Right lobe of liver (tissue), 6 donors: ENCODE measurements at regions not wholly inside any gene's neighbourhood (a gene's known extent, or its start where the extent isn't known, plus 50 kb on each side); places are given as distances from the start of the nearest gene placed in this dataset.

Experiments used
- ATAC-seq, 4 donors: fragments of 200-7000 bp; cut with Tn5 transposase; one replicate each; pipeline ENCODE4 v1.9.1; 2020; ENCODE audit warnings: mild to moderate bottlenecking in 4 of 4, moderate library complexity in 4 of 4
- DNase-seq, 3 donors: peaks; one replicate each; pipeline ENCODE4 v3.0.0-alpha.2; 2020
- H3K27ac ChIP-seq, 3 donors: fragments of 200-600 bp; one replicate each; pipeline ENCODE4 v1.8.0; 2022
- H3K27me3 ChIP-seq, 2 donors: fragments of 200-600 bp; one replicate each; pipeline ENCODE4 v1.8.0; 2022
- H3K36me3 ChIP-seq, 4 donors: fragments of 200-600 bp; sonication (generic) in 1 of 4; one replicate each; pipeline versions ENCODE4 v1.5.1 to v1.8.0; 2017 to 2022; ENCODE audit warnings: control low read depth in 1 of 4
- H3K4me1 ChIP-seq, 4 donors: fragments of 200-600 bp; sonication (generic) in 1 of 4; one replicate each; pipeline versions ENCODE4 v1.5.1 to v1.8.0; 2017 to 2022; ENCODE audit warnings: control low read depth in 1 of 4
- H3K4me3 ChIP-seq, 3 donors: fragments of 200-600 bp; one replicate each; pipeline ENCODE4 v1.8.0; 2022
- H3K9me3 ChIP-seq, 4 donors: fragments of 200-600 bp; sonication (generic) in 1 of 4; one replicate each; pipeline versions ENCODE4 v1.5.1 to v1.8.0; 2017 to 2022; ENCODE audit warnings: control low read depth in 1 of 4
- POLR2A ChIP-seq: fragments of 450-650 bp; IDR thresholded peaks from one replicate; pipeline ENCODE4 v1.6.1; 2017; ENCODE audit warnings: antibody characterized with exemption, mild to moderate bottlenecking
- WGBS: methylation state at CpG from one replicate; pipeline ENCODE4 v1.1.6; 2018; ENCODE audit warnings: low coverage, low lambda C conversion rate; ENCODE audit not compliant: insufficient coverage; ENCODE audit errors: missing lambda C conversion rate; 5-methylcytosine and 5-hydroxymethylcytosine counted together
- intact Hi-C, 2 donors: fragments of 100-400 bp; cut with DNase I; formaldehyde crosslinking; loops; one replicate each; pipeline versions ENCODE4 v1.11.2 to v1.14.1; 2022
- TF ChIP-seq, protein P1 (sequence below), 4 donors: fragments of 200-600 bp in 3 of 4; fragments of 450-650 bp in 1 of 4; IDR thresholded peaks; one replicate each; pipeline versions ENCODE4 v1.5.1 to v1.8.0; 2016 to 2022; ENCODE audit warnings: antibody characterized with exemption in 4 of 4, mild to moderate bottlenecking in 2 of 4
- donor health status: DM: no; HTN: yes; CAD: no.
- donor health status: DM: no; HTN: no; CAD: no.
- donor health status: DM: no; HTN: no; CAD: no.
- donor health status: DM: no; HTN: yes; CAD: no.
- donor health status: DM: no; HTN: yes; CAD: no.

DNA sequence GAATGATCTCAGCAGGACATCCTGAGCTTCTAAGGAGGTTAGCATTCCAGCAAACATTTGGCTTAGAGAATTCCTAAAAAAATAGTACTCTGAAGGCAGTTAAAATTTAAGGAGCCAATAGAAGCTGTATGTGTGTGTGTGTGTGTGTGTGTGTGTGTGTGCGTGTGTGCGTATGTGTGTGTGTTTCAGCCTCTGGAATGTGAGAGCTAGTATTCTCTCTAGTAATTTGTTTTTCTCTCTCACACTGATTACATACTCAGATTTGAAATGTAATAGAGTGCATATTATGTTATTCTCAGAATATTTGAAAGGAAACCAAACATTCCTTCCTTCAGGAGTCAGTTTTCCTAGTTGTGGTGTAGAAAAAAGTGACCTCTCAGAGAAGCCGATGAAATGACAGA, 279.6 kb downstream of the TMEM38B start:
- no peaks in the 10 kb centered on the region for H3K36me3 ChIP-seq
- ATAC-seq (no peak), DNase-seq (no peak)
- 77% methylated on average over 3 of the region's 3 CpGs for WGBS
- H3K4me3 ChIP-seq = no peak overlapping the region
- no peaks in the 10 kb centered on the region for H3K27me3 ChIP-seq
- H3K4me1 ChIP-seq = no peaks in the 10 kb centered on the region
- H3K9me3 ChIP-seq = no peaks in the 10 kb centered on the region
- no peak overlapping the region for H3K27ac ChIP-seq
- intact Hi-C loops = no loop called here
- TF ChIP-seq, protein P1, sequence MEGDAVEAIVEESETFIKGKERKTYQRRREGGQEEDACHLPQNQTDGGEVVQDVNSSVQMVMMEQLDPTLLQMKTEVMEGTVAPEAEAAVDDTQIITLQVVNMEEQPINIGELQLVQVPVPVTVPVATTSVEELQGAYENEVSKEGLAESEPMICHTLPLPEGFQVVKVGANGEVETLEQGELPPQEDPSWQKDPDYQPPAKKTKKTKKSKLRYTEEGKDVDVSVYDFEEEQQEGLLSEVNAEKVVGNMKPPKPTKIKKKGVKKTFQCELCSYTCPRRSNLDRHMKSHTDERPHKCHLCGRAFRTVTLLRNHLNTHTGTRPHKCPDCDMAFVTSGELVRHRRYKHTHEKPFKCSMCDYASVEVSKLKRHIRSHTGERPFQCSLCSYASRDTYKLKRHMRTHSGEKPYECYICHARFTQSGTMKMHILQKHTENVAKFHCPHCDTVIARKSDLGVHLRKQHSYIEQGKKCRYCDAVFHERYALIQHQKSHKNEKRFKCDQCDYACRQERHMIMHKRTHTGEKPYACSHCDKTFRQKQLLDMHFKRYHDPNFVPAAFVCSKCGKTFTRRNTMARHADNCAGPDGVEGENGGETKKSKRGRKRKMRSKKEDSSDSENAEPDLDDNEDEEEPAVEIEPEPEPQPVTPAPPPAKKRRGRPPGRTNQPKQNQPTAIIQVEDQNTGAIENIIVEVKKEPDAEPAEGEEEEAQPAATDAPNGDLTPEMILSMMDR (IDR thresholded peaks at IDR 0.05) = no peak
- TF ChIP-seq POLR2A = no peak

DNA sequence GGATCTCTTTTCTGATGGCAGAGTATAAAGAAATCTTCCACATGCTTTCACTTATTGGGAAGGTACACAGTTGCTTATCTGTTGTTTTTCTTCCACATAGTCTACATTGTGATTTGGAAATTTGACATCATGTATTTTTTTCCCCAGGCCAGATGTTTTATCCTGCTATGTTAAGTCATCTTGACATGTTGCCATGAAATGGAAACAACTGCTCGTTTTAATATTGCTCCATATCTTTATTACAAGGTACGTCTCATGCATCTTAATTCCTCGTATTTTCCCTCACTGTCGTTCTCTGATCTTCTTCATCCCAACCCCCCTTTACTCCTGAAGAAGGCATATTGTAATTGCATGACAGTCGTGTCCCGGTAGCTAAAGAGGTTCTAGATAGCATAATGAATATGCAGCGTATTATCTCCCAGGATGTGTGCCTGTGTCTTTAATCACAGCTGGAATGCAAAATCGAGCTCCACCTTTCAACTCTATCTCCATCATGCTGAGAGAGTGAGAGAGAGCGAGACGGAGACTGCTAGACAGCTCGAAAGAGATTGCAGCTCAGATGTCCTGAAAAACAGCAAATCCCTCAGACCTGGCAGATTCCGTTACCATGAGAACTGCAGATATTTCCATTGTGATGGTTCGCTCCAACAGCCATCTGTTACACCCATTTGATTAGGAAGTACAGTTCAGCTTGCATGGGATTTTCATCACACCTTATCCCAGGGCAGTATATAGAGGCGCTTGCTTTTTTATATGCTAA, 281.7 kb downstream of the TMEM38B start:
- Histone ChIP-seq H3K27ac (no peak overlapping the region), H3K4me1 (no peaks in the 10 kb centered on the region), H3K27me3 (no peaks in the 10 kb centered on the region), H3K4me3 (no peak overlapping the region), H3K9me3 (no peaks in the 10 kb centered on the region), H3K36me3 (no peaks in the 10 kb centered on the region)
- no peak for ATAC-seq
- TF ChIP-seq, protein P1 (IDR thresholded peaks at IDR 0.05) = no peak
- TF ChIP-seq POLR2A = no peak
- WGBS = 73% methylated on average over 14 of the region's 14 CpGs
- no peak for DNase-seq
- intact Hi-C loops = no loop called here

DNA sequence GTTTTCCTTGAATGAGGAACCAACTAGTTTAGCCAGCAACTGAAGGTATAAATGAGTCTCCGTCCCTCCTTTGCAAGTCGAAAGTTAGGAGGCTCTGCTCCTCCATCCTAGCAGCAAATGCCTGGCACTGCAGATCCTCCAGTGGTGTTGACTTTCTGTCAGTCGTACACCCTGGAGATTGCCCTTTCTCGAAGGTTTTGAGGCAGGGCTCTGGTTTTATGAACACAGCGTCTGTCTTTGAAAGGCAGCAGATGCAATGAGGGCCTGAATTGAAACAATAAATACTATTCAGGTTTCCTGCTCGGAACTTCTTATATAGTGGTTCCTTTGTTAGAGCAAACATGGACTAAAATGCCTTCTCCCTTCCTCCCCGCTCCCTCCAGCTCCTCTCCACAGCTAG, 284.0 kb downstream of the TMEM38B start:
- H3K36me3 ChIP-seq = no peaks in the 10 kb centered on the region
- 44% methylated on average over 6 of the region's 7 CpGs for WGBS
- no peak overlapping the region for H3K4me3 ChIP-seq
- DNase-seq (no peak), ATAC-seq (no peak)
- H3K9me3 ChIP-seq = no peaks in the 10 kb centered on the region
- no peaks in the 10 kb centered on the region for H3K27me3 ChIP-seq
- intact Hi-C loops = no loop called here
- no peak overlapping the region for H3K27ac ChIP-seq
- TF ChIP-seq, protein P1 (IDR thresholded peaks at IDR 0.05) = no peak
- TF ChIP-seq POLR2A = no peak
- no peaks in the 10 kb centered on the region for H3K4me1 ChIP-seq

DNA sequence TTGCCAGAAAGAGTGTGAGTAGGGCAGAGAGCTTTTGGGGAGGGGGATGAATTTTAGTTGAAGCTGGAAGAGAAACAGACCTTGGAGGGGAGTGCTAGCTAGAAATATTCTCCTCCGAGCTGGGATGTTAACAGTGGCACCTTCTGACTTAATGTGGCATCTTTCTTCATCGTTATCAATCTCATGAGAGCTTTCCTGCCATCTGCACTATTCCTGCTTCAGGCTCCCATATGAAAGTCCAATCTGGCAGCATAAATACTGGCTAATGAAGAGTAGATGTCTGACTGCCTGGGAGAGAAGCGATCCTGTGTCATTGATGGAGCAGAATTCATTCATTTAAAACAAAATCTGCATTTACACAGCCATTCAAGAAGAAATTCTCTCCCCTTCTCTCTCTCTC, 284.5 kb downstream of the TMEM38B start:
- no peaks in the 10 kb centered on the region for H3K9me3 ChIP-seq
- no peaks in the 10 kb centered on the region for H3K4me1 ChIP-seq
- no peaks in the 10 kb centered on the region for H3K36me3 ChIP-seq
- DNase-seq (no peak), ATAC-seq (no peak)
- 79% methylated on average over 3 of the region's 3 CpGs for WGBS
- no peak overlapping the region for H3K27ac ChIP-seq
- TF ChIP-seq, protein P1 (IDR thresholded peaks at IDR 0.05) = no peak
- TF ChIP-seq POLR2A = no peak
- no peaks in the 10 kb centered on the region for H3K27me3 ChIP-seq
- H3K4me3 ChIP-seq = no peak overlapping the region
- intact Hi-C loops = no loop called here
